Brain microvascular endothelial cell (primary cell): ENCODE measurements at regions not wholly inside any gene's neighbourhood (a gene's known extent, or its start where the extent isn't known, plus 50 kb on each side); places are given as distances from the start of the nearest gene placed in this dataset.
"Not testable (repeated sequence)": the region's sequence is repeated elsewhere in the genome, so short reads cannot be mapped to it uniquely, and the experiment has no call there.

ENCODE experiments used
- DNase-seq: peaks from one replicate; pipeline ENCODE4 v3.0.0-alpha.2; 2020
- H3K27ac ChIP-seq: fragments of 250-450 bp; sonication (Bioruptor Pico); 2 replicates; pipeline ENCODE4 v1.5.1; 2020; ENCODE audit warnings: mild to moderate bottlenecking, moderate library complexity
- H3K27me3 ChIP-seq: fragments of 250-450 bp; sonication (Bioruptor Pico); replicated peaks from 2 replicates; pipeline ENCODE4 v1.5.1; 2020; ENCODE audit warnings: mild to moderate bottlenecking
- H3K36me3 ChIP-seq: fragments of 250-450 bp; sonication (Bioruptor Pico); replicated peaks from 2 replicates; pipeline ENCODE4 v1.5.1; 2020; ENCODE audit warnings: mild to moderate bottlenecking
- H3K4me3 ChIP-seq: 2 replicates; pipeline ENCODE4 v1.5.1; 2011; ENCODE audit warnings: low read depth, mild to moderate bottlenecking, control low read depth, low read length, moderate library complexity
- CTCF ChIP-seq: IDR thresholded peaks from 2 replicates; pipeline ENCODE4 v1.5.1; 2011; ENCODE audit warnings: low read depth, mild to moderate bottlenecking, moderate library complexity, low read length, control low read depth, inconsistent platforms; ENCODE audit errors: missing control alignments
- in situ Hi-C: cut with HindIII; loops from 2 replicates; pipeline ENCODE4 v1.10.0; 2017; ENCODE audit warnings: low sequenced_read_pairs, low pct_ligation_motif_present

GRCh38 chr2:192535956-192536921, 341.5 kb upstream of the TMEFF2 start:
- Histone ChIP-seq H3K27me3 (no peaks in the 10 kb centered on the region), H3K4me3 (no peak overlapping the region), H3K27ac (no peak overlapping the region), H3K36me3 (no peaks in the 10 kb centered on the region)
- no peak for DNase-seq
- TF ChIP-seq CTCF = no peak
- in situ Hi-C loops = no loop called here

GRCh38 chr2:192534072-192534471, 339.3 kb upstream of the TMEFF2 start:
- DNase-seq = no peak
- no peaks in the 10 kb centered on the region for H3K27me3 ChIP-seq
- H3K27ac ChIP-seq = no peak overlapping the region
- in situ Hi-C loops = no loop called here
- H3K36me3 ChIP-seq = no peaks in the 10 kb centered on the region
- no peak overlapping the region for H3K4me3 ChIP-seq
- TF ChIP-seq CTCF = no peak

GRCh38 chr2:192524642-192525251, 330.0 kb upstream of the TMEFF2 start:
- DNase-seq, in situ Hi-C loops, H3K36me3 ChIP-seq, H3K27ac ChIP-seq, H3K4me3 ChIP-seq, H3K27me3 ChIP-seq: not testable (repeated sequence)

GRCh38 chr2:192524214-192524613, 329.5 kb upstream of the TMEFF2 start:
- H3K27me3 ChIP-seq, in situ Hi-C loops, DNase-seq: not testable (repeated sequence)

GRCh38 chr2:192515937-192516336, 321.2 kb upstream of the TMEFF2 start:
- no peak overlapping the region for H3K27ac ChIP-seq
- in situ Hi-C loops = no loop called here

More at GRCh38 chr2:192524214-192524613, 329.5 kb upstream of the TMEFF2 start:
- H3K27ac ChIP-seq, H3K4me3 ChIP-seq, H3K36me3 ChIP-seq: not testable (repeated sequence)

GRCh38 chr2:192513575-192513974, 318.8 kb upstream of the TMEFF2 start:
- H3K36me3 ChIP-seq = no peaks in the 10 kb centered on the region
- no peak overlapping the region for H3K27ac ChIP-seq
- in situ Hi-C loops = no loop called here
- H3K4me3 ChIP-seq = no peak overlapping the region
- DNase-seq = no peak
- TF ChIP-seq CTCF = no peak
- H3K27me3 ChIP-seq = no peaks in the 10 kb centered on the region

More at GRCh38 chr2:192515937-192516336, 321.2 kb upstream of the TMEFF2 start:
- H3K4me3 ChIP-seq = no peak overlapping the region
- no peaks in the 10 kb centered on the region for H3K36me3 ChIP-seq
- no peaks in the 10 kb centered on the region for H3K27me3 ChIP-seq
- no peak for TF ChIP-seq CTCF
- no peak for DNase-seq

- H3K36me3 ChIP-seq, H3K27ac ChIP-seq, DNase-seq, H3K27me3 ChIP-seq, in situ Hi-C loops, H3K4me3 ChIP-seq: not testable (repeated sequence)
These were observed 313.2 kb upstream of the TMEFF2 start for GRCh38 chr2:192507836-192508450.
